Hypothalamus (tissue), 51 donors: ENCODE measurements at regions not wholly inside any gene's neighbourhood (a gene's known extent, or its start where the extent isn't known, plus 50 kb on each side); places are given as distances from the start of the nearest gene placed in this dataset.

Experiments used
- DNase-seq, 51 donors: peaks; one replicate each; lab custom pipeline; 2025; lab: John Stamatoyannopoulos, UW

- no peak for DNase-seq
Measured at GRCh38 chr9:134986957-134987356, 69.2 kb upstream of the FCN1 start.

GRCh38 chr9:134987376-134987775, 69.7 kb upstream of the FCN1 start:
- no peak for DNase-seq

- DNase-seq: no peak
Measured at GRCh38 chr9:134987906-134988700, 70.4 kb upstream of the FCN1 start.

GRCh38 chr9:134988706-134989105, 71.0 kb upstream of the FCN1 start:
- DNase-seq: no peak

GRCh38 chr9:134989206-134990065, 71.7 kb upstream of the FCN1 start:
- no peak for DNase-seq

- no peak for DNase-seq
Measured at GRCh38 chr9:134991808-134992754, 74.4 kb upstream of the FCN1 start.

- DNase-seq: no peak
Measured at GRCh38 chr9:134992755-134993124, 75.0 kb upstream of the FCN1 start.

GRCh38 chr9:134993416-134993815, 75.7 kb upstream of the FCN1 start:
- DNase-seq: no peak

- DNase-seq: no peak
Measured at GRCh38 chr9:134993996-134994720, 76.4 kb upstream of the FCN1 start.

- DNase-seq: no peak
Measured at GRCh38 chr9:134994926-134995791, 77.4 kb upstream of the FCN1 start.

- DNase-seq: no peak
Measured at GRCh38 chr9:134995792-134996120, 78.0 kb upstream of the FCN1 start.

- DNase-seq: no peak
Measured at GRCh38 chr9:134996591-134997530, 79.1 kb upstream of the FCN1 start.

- DNase-seq: no peak
Measured at GRCh38 chr9:135000647-135001245, 83.0 kb upstream of the FCN1 start.

GRCh38 chr9:135001526-135001925, 83.8 kb upstream of the FCN1 start:
- no peak for DNase-seq

- DNase-seq: no peak
Measured at GRCh38 chr9:135002336-135002735, 84.6 kb upstream of the FCN1 start.

- no peak for DNase-seq
Measured at GRCh38 chr9:135002802-135003201, 84.7 kb upstream of the OLFM1 start.

GRCh38 chr9:135004772-135005171, 82.7 kb upstream of the OLFM1 start:
- no peak for DNase-seq
